ENCODE measurements at regions not wholly inside any gene's neighbourhood (a gene's known extent, or its start where the extent isn't known, plus 50 kb on each side); places are given as distances from the start of the nearest gene placed in this dataset.

- no peak for DNase-seq
- ATAC-seq: no peak
- H3K27ac ChIP-seq: no peak overlapping the region
- in situ Hi-C loops (cut with MboI; ENCODE audit: low sequenced_read_pairs in 4 of 4) (loop anchor here in 1 of 4 donors (25.0 kb wide), 1 partner anchor 501 kb away; no protein-coding TSS in a partner anchor), intact Hi-C loops (cut with DNase I; ENCODE audit: low total_unique reads) (loop anchor here (10.0 kb wide), 1 partner anchor 488 kb away; the partner anchor contains the start of gene BMP6)
- H3K27me3 ChIP-seq: no peaks in the 10 kb centered on the region
- no peaks in the 10 kb centered on the region for H3K4me1 ChIP-seq
- H3K9me3 ChIP-seq: no peaks in the 10 kb centered on the region
- TF ChIP-seq POLR2A (IDR thresholded peaks at IDR 0.05) (no peak), CTCF (IDR thresholded peaks at IDR 0.05 in 4 of 5, conservative IDR thresholded peaks at IDR 0.05 in 1 of 5) (no peak)
- H3K4me3 ChIP-seq: no peak overlapping the region
- H3K36me3 ChIP-seq: no peaks in the 10 kb centered on the region
These were observed 110.5 kb upstream of the EEF1E1 start for GRCh38 chr6:8212720-8213434.

GRCh38 chr6:8207869-8208191, 105.5 kb upstream of the EEF1E1 start:
- H3K4me3 ChIP-seq: no peak overlapping the region
- no peaks in the 10 kb centered on the region for H3K36me3 ChIP-seq
- no peak overlapping the region for H3K27ac ChIP-seq
- H3K27me3 ChIP-seq: no peaks in the 10 kb centered on the region
- DNase-seq: no peak
- no peaks in the 10 kb centered on the region for H3K9me3 ChIP-seq
- TF ChIP-seq CTCF (IDR thresholded peaks at IDR 0.05 in 4 of 5, conservative IDR thresholded peaks at IDR 0.05 in 1 of 5) (no peak), POLR2A (IDR thresholded peaks at IDR 0.05) (no peak)
- ATAC-seq: no peak
- intact Hi-C loops (cut with DNase I; ENCODE audit: low total_unique reads) (no loop called here), in situ Hi-C loops (cut with MboI; ENCODE audit: low sequenced_read_pairs in 4 of 4) (loop anchor here in 1 of 4 donors (25.0 kb wide), 1 partner anchor 496 kb away; no protein-coding TSS in a partner anchor)
- H3K4me1 ChIP-seq: no peaks in the 10 kb centered on the region

- intact Hi-C loops (cut with DNase I; ENCODE audit: low total_unique reads): no loop called here
- ATAC-seq: no peak
- H3K4me1 ChIP-seq: no peaks in the 10 kb centered on the region
These were observed 105.0 kb upstream of the EEF1E1 start for GRCh38 chr6:8207191-8207868.

GRCh38 chr6:8203337-8203736, 101.0 kb upstream of the EEF1E1 start:
- Histone ChIP-seq H3K27me3 (no peaks in the 10 kb centered on the region), H3K4me3 (no peak overlapping the region), H3K27ac (no peak overlapping the region), H3K36me3 (no peaks in the 10 kb centered on the region), H3K9me3 (no peaks in the 10 kb centered on the region), H3K4me1 (no peaks in the 10 kb centered on the region)
- DNase-seq: no peak
- ATAC-seq: no peak
- TF ChIP-seq CTCF (IDR thresholded peaks at IDR 0.05 in 4 of 5, conservative IDR thresholded peaks at IDR 0.05 in 1 of 5) (no peak), POLR2A (IDR thresholded peaks at IDR 0.05) (no peak)
- intact Hi-C loops (cut with DNase I; ENCODE audit: low total_unique reads): no loop called here
- in situ Hi-C loops (cut with MboI; ENCODE audit: low sequenced_read_pairs in 4 of 4): loop anchor here in 1 of 4 donors (25.0 kb wide), 1 partner anchor 491 kb away; no protein-coding TSS in a partner anchor

More at GRCh38 chr6:8207191-8207868, 105.0 kb upstream of the EEF1E1 start:
- no peak for TF ChIP-seq POLR2A (IDR thresholded peaks at IDR 0.05)
- no peak for TF ChIP-seq CTCF (IDR thresholded peaks at IDR 0.05 in 4 of 5, conservative IDR thresholded peaks at IDR 0.05 in 1 of 5)
- Histone ChIP-seq H3K4me3 (no peak overlapping the region), H3K9me3 (no peaks in the 10 kb centered on the region), H3K27ac (no peak overlapping the region), H3K27me3 (no peaks in the 10 kb centered on the region), H3K36me3 (no peaks in the 10 kb centered on the region)
- in situ Hi-C loops (cut with MboI; ENCODE audit: low sequenced_read_pairs in 4 of 4): loop anchor here in 1 of 4 donors (25.0 kb wide), 1 partner anchor 495 kb away; no protein-coding TSS in a partner anchor
- DNase-seq: no peak
